Natural killer cell treated with Interleukin-12 subunit alpha and Interleukin-12 subunit beta and Interleukin-15 and Interleukin-18, amount 100 ng/mL, for 72 hours (primary cell): ENCODE measurements at regions not wholly inside any gene's neighbourhood (a gene's known extent, or its start where the extent isn't known, plus 50 kb on each side); places are given as distances from the start of the nearest gene placed in this dataset.

Experiments
- ATAC-seq, 2 donors: fragments of 150-1000 bp; cut with Tn5 transposase in 1 of 2; sonication (Bioruptor Pico), chemical (Tn5 transposase) in 1 of 2; 2 replicates each; pipeline ENCODE4 v1.10.0; 2021
- DNase-seq: peaks from one replicate; pipeline ENCODE4 v3.0.0; 2022; ENCODE audit warnings: low spot score
- H3K27ac Mint-ChIP-seq, 2 donors: 1 replicate in 1 of 2; 2 replicates in 1 of 2; pipeline ENCODE4 v1.8.0; 2022; ENCODE audit warnings: mixed read lengths in 2 of 2, mild to moderate bottlenecking in 1 of 2, moderate library complexity in 1 of 2
- H3K27me3 Mint-ChIP-seq, 2 donors: 1 replicate in 1 of 2; 2 replicates in 1 of 2; pipeline ENCODE4 v1.8.0; 2022; ENCODE audit warnings: mixed read lengths in 2 of 2
- H3K36me3 Mint-ChIP-seq: one replicate; pipeline ENCODE4 v1.8.0; 2022; ENCODE audit warnings: mixed read lengths
- H3K4me1 Mint-ChIP-seq, 2 donors: 1 replicate in 1 of 2; 2 replicates in 1 of 2; pipeline ENCODE4 v1.8.0; 2022; ENCODE audit warnings: low read depth in 2 of 2, mixed read lengths in 2 of 2, mild to moderate bottlenecking in 1 of 2
- H3K4me3 Mint-ChIP-seq: one replicate; pipeline ENCODE4 v1.8.0; 2022; ENCODE audit warnings: mixed read lengths
- H3K9me3 Mint-ChIP-seq: 2 replicates; pipeline ENCODE4 v1.8.0; 2022; ENCODE audit warnings: mixed read lengths

- H3K27me3 Mint-ChIP-seq: peaks cover 31 to 44% of the 10 kb centered on the region in 2 donors
- no peak for DNase-seq
Measured at GRCh38 chr14:101482066-101482465, 79.2 kb upstream of the DIO3 start.

GRCh38 chr14:101483829-101484228 lies 77.5 kb upstream of the DIO3 start:
- H3K27me3 Mint-ChIP-seq: peaks cover 41 to 55% of the 10 kb centered on the region in 2 donors
- ATAC-seq (no peak), DNase-seq (no peak)
- H3K4me1 Mint-ChIP-seq: no peaks in the 10 kb centered on the region
- no peak overlapping the region for H3K27ac Mint-ChIP-seq
- H3K4me3 Mint-ChIP-seq: no peak overlapping the region
- peaks cover 16% of the 10 kb centered on the region for H3K9me3 Mint-ChIP-seq
- H3K36me3 Mint-ChIP-seq: peaks cover 34% of the 10 kb centered on the region

More at GRCh38 chr14:101482066-101482465, 79.2 kb upstream of the DIO3 start:
- H3K9me3 Mint-ChIP-seq: peaks cover 9% of the 10 kb centered on the region
- H3K4me3 Mint-ChIP-seq: no peak overlapping the region
- no peak for ATAC-seq
- H3K27ac Mint-ChIP-seq: no peak overlapping the region
- H3K36me3 Mint-ChIP-seq: peaks cover 25% of the 10 kb centered on the region
- no peaks in the 10 kb centered on the region for H3K4me1 Mint-ChIP-seq

GRCh38 chr14:101489092-101489760 lies 72.1 kb upstream of the DIO3 start:
- Mint-ChIP-seq H3K27ac (no peak overlapping the region), H3K4me3 (no peak overlapping the region), H3K4me1 (no peaks in the 10 kb centered on the region), H3K9me3 (peaks cover 7% of the 10 kb centered on the region), H3K27me3 (peaks cover 42 to 57% of the 10 kb centered on the region in 2 donors), H3K36me3 (peaks cover 17% of the 10 kb centered on the region)
- DNase-seq (no peak), ATAC-seq (no peak)

- peaks cover 41 to 49% of the 10 kb centered on the region in 2 donors for H3K27me3 Mint-ChIP-seq
- DNase-seq (peak; percentile 53), ATAC-seq (no peak)
- peaks cover 7% of the 10 kb centered on the region for H3K9me3 Mint-ChIP-seq
- H3K36me3 Mint-ChIP-seq: peaks cover 15% of the 10 kb centered on the region
- no peak overlapping the region for H3K4me3 Mint-ChIP-seq
- no peaks in the 10 kb centered on the region for H3K4me1 Mint-ChIP-seq
- no peak overlapping the region for H3K27ac Mint-ChIP-seq
Measured at GRCh38 chr14:101490771-101491170, 70.5 kb upstream of the DIO3 start.

- no peak for ATAC-seq
- Mint-ChIP-seq H3K27ac (no peak overlapping the region), H3K4me1 (no peaks in the 10 kb centered on the region), H3K36me3 (peaks cover 11% of the 10 kb centered on the region), H3K9me3 (peaks cover 7% of the 10 kb centered on the region), H3K27me3 (peaks cover 39 to 45% of the 10 kb centered on the region in 2 donors), H3K4me3 (no peak overlapping the region)
- DNase-seq: peak; percentile 34
Measured at GRCh38 chr14:101491841-101492240, 69.5 kb upstream of the DIO3 start.

GRCh38 chr14:101492716-101493115 lies 68.6 kb upstream of the DIO3 start:
- Mint-ChIP-seq H3K9me3 (peaks cover 7% of the 10 kb centered on the region), H3K36me3 (peaks cover 9% of the 10 kb centered on the region), H3K4me1 (no peaks in the 10 kb centered on the region), H3K27me3 (peaks cover 42 to 50% of the 10 kb centered on the region in 2 donors), H3K27ac (no peak overlapping the region), H3K4me3 (no peak overlapping the region)
- DNase-seq (peak; percentile 50), ATAC-seq (peak in 1 of 2 donors; percentile 41)

- Mint-ChIP-seq H3K36me3 (no peaks in the 10 kb centered on the region), H3K4me3 (no peak overlapping the region), H3K4me1 (no peaks in the 10 kb centered on the region), H3K27me3 (peaks cover 29 to 36% of the 10 kb centered on the region in 2 donors), H3K9me3 (no peaks in the 10 kb centered on the region), H3K27ac (no peak overlapping the region)
- ATAC-seq: no peak
- DNase-seq: no peak
Measured at GRCh38 chr14:101494826-101495225, 66.5 kb upstream of the DIO3 start.

- Mint-ChIP-seq H3K9me3 (no peaks in the 10 kb centered on the region), H3K4me3 (no peak overlapping the region), H3K27ac (no peak overlapping the region), H3K36me3 (no peaks in the 10 kb centered on the region), H3K27me3 (peaks cover 25 to 37% of the 10 kb centered on the region in 2 donors), H3K4me1 (no peaks in the 10 kb centered on the region)
- ATAC-seq: no peak
- DNase-seq: no peak
Measured at GRCh38 chr14:101495284-101495683, 66.0 kb upstream of the DIO3 start.

- Mint-ChIP-seq H3K4me1 (no peaks in the 10 kb centered on the region), H3K4me3 (no peak overlapping the region), H3K27ac (no peak overlapping the region), H3K9me3 (no peaks in the 10 kb centered on the region), H3K27me3 (peaks cover 16 to 30% of the 10 kb centered on the region in 2 donors), H3K36me3 (no peaks in the 10 kb centered on the region)
- ATAC-seq (peak in 1 of 2 donors; percentile 28), DNase-seq (peak; percentile 54)
Measured at GRCh38 chr14:101495827-101496775, 65.2 kb upstream of the DIO3 start.

- Mint-ChIP-seq H3K36me3 (no peaks in the 10 kb centered on the region), H3K9me3 (no peaks in the 10 kb centered on the region), H3K4me1 (no peaks in the 10 kb centered on the region), H3K4me3 (no peak overlapping the region), H3K27me3 (peaks cover 11 to 25% of the 10 kb centered on the region in 2 donors), H3K27ac (no peak overlapping the region)
- DNase-seq (peak; percentile 18), ATAC-seq (no peak)
Measured at GRCh38 chr14:101496776-101497683, 64.3 kb upstream of the DIO3 start.

- DNase-seq: peak; percentile 37
- H3K27me3 Mint-ChIP-seq: peaks cover 11 to 25% of the 10 kb centered on the region in 2 donors
- no peaks in the 10 kb centered on the region for H3K36me3 Mint-ChIP-seq
- no peak overlapping the region for H3K27ac Mint-ChIP-seq
- H3K9me3 Mint-ChIP-seq: no peaks in the 10 kb centered on the region
- no peak overlapping the region for H3K4me3 Mint-ChIP-seq
- H3K4me1 Mint-ChIP-seq: no peaks in the 10 kb centered on the region
- ATAC-seq: no peak
Measured at GRCh38 chr14:101497684-101498525, 63.4 kb upstream of the DIO3 start.

GRCh38 chr14:101498526-101498860 lies 62.8 kb upstream of the DIO3 start:
- Mint-ChIP-seq H3K36me3 (no peaks in the 10 kb centered on the region), H3K4me3 (no peak overlapping the region), H3K27ac (no peak overlapping the region), H3K4me1 (no peaks in the 10 kb centered on the region), H3K27me3 (peaks cover 11 to 24% of the 10 kb centered on the region in 2 donors), H3K9me3 (no peaks in the 10 kb centered on the region)
- no peak for ATAC-seq
- DNase-seq: no peak

- Mint-ChIP-seq H3K36me3 (no peaks in the 10 kb centered on the region), H3K4me1 (no peaks in the 10 kb centered on the region), H3K27me3 (peaks cover 10 to 22% of the 10 kb centered on the region in 2 donors), H3K4me3 (no peak overlapping the region), H3K27ac (no peak overlapping the region), H3K9me3 (no peaks in the 10 kb centered on the region)
- DNase-seq: no peak
- ATAC-seq: no peak
Measured at GRCh38 chr14:101499080-101499479, 62.2 kb upstream of the DIO3 start.
